ENCODE measurements at regions not wholly inside any gene's neighbourhood (a gene's known extent, or its start where the extent isn't known, plus 50 kb on each side); places are given as distances from the start of the nearest gene placed in this dataset.

DNA sequence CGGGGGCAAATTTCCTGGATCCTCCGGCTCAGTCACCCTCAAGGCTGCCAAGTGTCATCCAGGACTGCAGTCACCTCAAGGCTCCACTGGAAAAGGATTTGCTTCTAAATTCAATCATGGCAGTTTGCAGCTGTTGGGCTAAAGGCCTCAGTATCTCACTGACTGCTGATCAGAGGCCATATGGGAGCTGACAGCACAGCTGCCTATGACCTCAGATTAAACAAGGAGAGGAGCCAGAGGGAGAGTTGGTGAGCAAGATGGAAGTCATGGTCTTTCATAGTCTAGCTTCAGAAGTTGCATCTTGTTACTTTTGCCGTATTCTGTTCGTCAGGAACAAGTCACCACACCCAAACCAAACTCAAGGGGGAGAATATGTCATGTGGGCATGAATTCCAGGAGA, 849.7 kb downstream of the UQCRFS1 start:
- POLR2A ChIA-PET, result no interaction called here
- CTCF ChIA-PET, result no interaction called here

GRCh38 chr19:28359431-28360414, 853.2 kb downstream of the UQCRFS1 start:
- Mint-ChIP-seq H3K27ac (no peak overlapping the region), H3K4me1 (peaks cover 17% of the 10 kb centered on the region), H3K27me3 (ENCODE audit: low read depth) (peaks cover 12% of the 10 kb centered on the region), H3K36me3 (no peaks in the 10 kb centered on the region), H3K4me3 (no peak overlapping the region), H3K9me3 (peaks cover 8% of the 10 kb centered on the region)
- POLR2A ChIA-PET, result no interaction called here
- DNase-seq (ENCODE audit: low spot score) (no peak), ATAC-seq (no peak)
- CTCF ChIA-PET, result interaction anchor here (1.2 kb wide), 1 partner anchor 9 kb away, joined by 3 read pairs; no protein-coding TSS in a partner anchor
- TF ChIP-seq TEAD1 (CRISPR knock-in tag; IDR thresholded peaks at IDR 0.05) (no peak), STAT6 (CRISPR knock-in tag; conservative IDR thresholded peaks at IDR 0.05; ENCODE audit: low read depth) (no peak), ZNF425 (CRISPR knock-in tag; conservative IDR thresholded peaks at IDR 0.05) (no peak), ZNF121 (CRISPR knock-in tag; IDR thresholded peaks at IDR 0.05) (no peak), CBFB (CRISPR knock-in tag; IDR thresholded peaks at IDR 0.05; ENCODE audit: low read depth) (no peak), ZNF219 (CRISPR knock-in tag; IDR thresholded peaks at IDR 0.05; ENCODE audit: borderline replicate concordance) (no peak), TP53 (CRISPR knock-in tag; IDR thresholded peaks at IDR 0.05) (no peak), GABPB1 (CRISPR knock-in tag; IDR thresholded peaks at IDR 0.05) (no peak), ZNF232 (CRISPR knock-in tag; IDR thresholded peaks at IDR 0.05) (no peak), ETV6 (CRISPR knock-in tag; IDR thresholded peaks at IDR 0.05) (no peak), FOXJ3 (CRISPR knock-in tag; IDR thresholded peaks at IDR 0.05; ENCODE audit: borderline replicate concordance) (no peak)
- TF ChIP-seq, protein P1, sequence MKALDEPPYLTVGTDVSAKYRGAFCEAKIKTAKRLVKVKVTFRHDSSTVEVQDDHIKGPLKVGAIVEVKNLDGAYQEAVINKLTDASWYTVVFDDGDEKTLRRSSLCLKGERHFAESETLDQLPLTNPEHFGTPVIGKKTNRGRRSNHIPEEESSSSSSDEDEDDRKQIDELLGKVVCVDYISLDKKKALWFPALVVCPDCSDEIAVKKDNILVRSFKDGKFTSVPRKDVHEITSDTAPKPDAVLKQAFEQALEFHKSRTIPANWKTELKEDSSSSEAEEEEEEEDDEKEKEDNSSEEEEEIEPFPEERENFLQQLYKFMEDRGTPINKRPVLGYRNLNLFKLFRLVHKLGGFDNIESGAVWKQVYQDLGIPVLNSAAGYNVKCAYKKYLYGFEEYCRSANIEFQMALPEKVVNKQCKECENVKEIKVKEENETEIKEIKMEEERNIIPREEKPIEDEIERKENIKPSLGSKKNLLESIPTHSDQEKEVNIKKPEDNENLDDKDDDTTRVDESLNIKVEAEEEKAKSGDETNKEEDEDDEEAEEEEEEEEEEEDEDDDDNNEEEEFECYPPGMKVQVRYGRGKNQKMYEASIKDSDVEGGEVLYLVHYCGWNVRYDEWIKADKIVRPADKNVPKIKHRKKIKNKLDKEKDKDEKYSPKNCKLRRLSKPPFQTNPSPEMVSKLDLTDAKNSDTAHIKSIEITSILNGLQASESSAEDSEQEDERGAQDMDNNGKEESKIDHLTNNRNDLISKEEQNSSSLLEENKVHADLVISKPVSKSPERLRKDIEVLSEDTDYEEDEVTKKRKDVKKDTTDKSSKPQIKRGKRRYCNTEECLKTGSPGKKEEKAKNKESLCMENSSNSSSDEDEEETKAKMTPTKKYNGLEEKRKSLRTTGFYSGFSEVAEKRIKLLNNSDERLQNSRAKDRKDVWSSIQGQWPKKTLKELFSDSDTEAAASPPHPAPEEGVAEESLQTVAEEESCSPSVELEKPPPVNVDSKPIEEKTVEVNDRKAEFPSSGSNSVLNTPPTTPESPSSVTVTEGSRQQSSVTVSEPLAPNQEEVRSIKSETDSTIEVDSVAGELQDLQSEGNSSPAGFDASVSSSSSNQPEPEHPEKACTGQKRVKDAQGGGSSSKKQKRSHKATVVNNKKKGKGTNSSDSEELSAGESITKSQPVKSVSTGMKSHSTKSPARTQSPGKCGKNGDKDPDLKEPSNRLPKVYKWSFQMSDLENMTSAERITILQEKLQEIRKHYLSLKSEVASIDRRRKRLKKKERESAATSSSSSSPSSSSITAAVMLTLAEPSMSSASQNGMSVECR (CRISPR knock-in tag; IDR thresholded peaks at IDR 0.05; ENCODE audit: borderline replicate concordance), result no peak
- TF ChIP-seq, protein P2, sequence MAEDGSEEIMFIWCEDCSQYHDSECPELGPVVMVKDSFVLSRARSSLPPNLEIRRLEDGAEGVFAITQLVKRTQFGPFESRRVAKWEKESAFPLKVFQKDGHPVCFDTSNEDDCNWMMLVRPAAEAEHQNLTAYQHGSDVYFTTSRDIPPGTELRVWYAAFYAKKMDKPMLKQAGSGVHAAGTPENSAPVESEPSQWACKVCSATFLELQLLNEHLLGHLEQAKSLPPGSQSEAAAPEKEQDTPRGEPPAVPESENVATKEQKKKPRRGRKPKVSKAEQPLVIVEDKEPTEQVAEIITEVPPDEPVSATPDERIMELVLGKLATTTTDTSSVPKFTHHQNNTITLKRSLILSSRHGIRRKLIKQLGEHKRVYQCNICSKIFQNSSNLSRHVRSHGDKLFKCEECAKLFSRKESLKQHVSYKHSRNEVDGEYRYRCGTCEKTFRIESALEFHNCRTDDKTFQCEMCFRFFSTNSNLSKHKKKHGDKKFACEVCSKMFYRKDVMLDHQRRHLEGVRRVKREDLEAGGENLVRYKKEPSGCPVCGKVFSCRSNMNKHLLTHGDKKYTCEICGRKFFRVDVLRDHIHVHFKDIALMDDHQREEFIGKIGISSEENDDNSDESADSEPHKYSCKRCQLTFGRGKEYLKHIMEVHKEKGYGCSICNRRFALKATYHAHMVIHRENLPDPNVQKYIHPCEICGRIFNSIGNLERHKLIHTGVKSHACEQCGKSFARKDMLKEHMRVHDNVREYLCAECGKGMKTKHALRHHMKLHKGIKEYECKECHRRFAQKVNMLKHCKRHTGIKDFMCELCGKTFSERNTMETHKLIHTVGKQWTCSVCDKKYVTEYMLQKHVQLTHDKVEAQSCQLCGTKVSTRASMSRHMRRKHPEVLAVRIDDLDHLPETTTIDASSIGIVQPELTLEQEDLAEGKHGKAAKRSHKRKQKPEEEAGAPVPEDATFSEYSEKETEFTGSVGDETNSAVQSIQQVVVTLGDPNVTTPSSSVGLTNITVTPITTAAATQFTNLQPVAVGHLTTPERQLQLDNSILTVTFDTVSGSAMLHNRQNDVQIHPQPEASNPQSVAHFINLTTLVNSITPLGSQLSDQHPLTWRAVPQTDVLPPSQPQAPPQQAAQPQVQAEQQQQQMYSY (CRISPR knock-in tag; IDR thresholded peaks at IDR 0.05), result no peak

More for the DNA sequence above, 849.7 kb downstream of the UQCRFS1 start:
- H3K27ac Mint-ChIP-seq, result no peak overlapping the region
- H3K36me3 Mint-ChIP-seq, result no peaks in the 10 kb centered on the region
- H3K4me3 Mint-ChIP-seq, result no peak overlapping the region
- peaks cover 15% of the 10 kb centered on the region for H3K27me3 Mint-ChIP-seq (ENCODE audit: low read depth)
- no peaks in the 10 kb centered on the region for H3K9me3 Mint-ChIP-seq
- ATAC-seq (no peak), DNase-seq (ENCODE audit: low spot score) (no peak)
- TF ChIP-seq NR3C1 (CRISPR knock-in tag; conservative IDR thresholded peaks at IDR 0.05; ENCODE audit: low read depth) (no peak), ZNF232 (CRISPR knock-in tag; IDR thresholded peaks at IDR 0.05) (no peak), ESRRA (CRISPR knock-in tag; IDR thresholded peaks at IDR 0.05; ENCODE audit: borderline replicate concordance) (no peak), ZNF396 (CRISPR knock-in tag; IDR thresholded peaks at IDR 0.05; ENCODE audit: borderline replicate concordance) (no peak), RORB (CRISPR knock-in tag; IDR thresholded peaks at IDR 0.05) (no peak), TEAD1 (CRISPR knock-in tag; IDR thresholded peaks at IDR 0.05) (no peak), FOXJ3 (CRISPR knock-in tag; IDR thresholded peaks at IDR 0.05; ENCODE audit: borderline replicate concordance) (no peak), ZBTB21 (CRISPR knock-in tag; IDR thresholded peaks at IDR 0.05; ENCODE audit: borderline replicate concordance) (no peak), HMGA2 (CRISPR knock-in tag; IDR thresholded peaks at IDR 0.05) (no peak), ZNF423 (CRISPR knock-in tag; IDR thresholded peaks at IDR 0.05) (no peak), ZNF416 (CRISPR knock-in tag; IDR thresholded peaks at IDR 0.05) (no peak)
- TF ChIP-seq, protein P3, sequence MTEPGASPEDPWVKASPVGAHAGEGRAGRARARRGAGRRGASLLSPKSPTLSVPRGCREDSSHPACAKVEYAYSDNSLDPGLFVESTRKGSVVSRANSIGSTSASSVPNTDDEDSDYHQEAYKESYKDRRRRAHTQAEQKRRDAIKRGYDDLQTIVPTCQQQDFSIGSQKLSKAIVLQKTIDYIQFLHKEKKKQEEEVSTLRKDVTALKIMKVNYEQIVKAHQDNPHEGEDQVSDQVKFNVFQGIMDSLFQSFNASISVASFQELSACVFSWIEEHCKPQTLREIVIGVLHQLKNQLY (CRISPR knock-in tag; IDR thresholded peaks at IDR 0.05), result no peak
- peaks cover 17% of the 10 kb centered on the region for H3K4me1 Mint-ChIP-seq

Measured in WTC11 (cell line).